Endothelial cell of umbilical vein (primary cell): ENCODE measurements at regions not wholly inside any gene's neighbourhood (a gene's known extent, or its start where the extent isn't known, plus 50 kb on each side); places are given as distances from the start of the nearest gene placed in this dataset.

ENCODE experiments used
- BruUV-seq: library from RNA; stranded (reverse); fragments of 400-500 nt; replicated peaks from 2 replicates; lab custom pipeline; 2021; lab: Mats Ljungman, UMichigan
- CTCF ChIA-PET: fragments of 300-600, 350-600 bp; sonication (Branson Sonifier 250); formaldehyde crosslinking; loops from one replicate; lab custom pipeline; 2021; ENCODE audit warnings: antibody characterized with exemption, inconsistent platforms; lab: Charles Lee
- POLR2A ChIA-PET: fragments of 300-600, 350-600 bp; sonication (Branson Sonifier 250); formaldehyde crosslinking; loops from one replicate; lab custom pipeline; 2021; ENCODE audit warnings: antibody characterized with exemption, inconsistent platforms; lab: Charles Lee
- DNase-seq: peaks from one replicate; pipeline ENCODE4 v3.0.0-alpha.2; 2011; ENCODE audit warnings: low read depth, low spot score
- FAIRE-seq: peaks from 2 replicates; lab custom pipeline; 2011; peaks lifted over from hg19 to GRCh38; lab: Jason Lieb, UNC
- H2AFZ ChIP-seq: 2 replicates; pipeline ENCODE4 v1.6.0; 2012; ENCODE audit warnings: low read depth, low read length, control low read depth, inconsistent platforms
- H3K27ac ChIP-seq: 2 replicates; pipeline ENCODE4 v1.5.1; 2011; ENCODE audit warnings: low read depth, mild to moderate bottlenecking, control low read depth, low read length, moderate library complexity; ENCODE audit not compliant: insufficient read depth
- H3K27me3 ChIP-seq, 2 experiments: 2 replicates each; pipeline versions ENCODE4 v1.6.0 to v1.6.1; 2011; ENCODE audit warnings: low read length in 2 of 2, mixed read lengths in 1 of 2; ENCODE audit not compliant: control insufficient read depth in 2 of 2, insufficient read depth in 2 of 2
- H3K36me3 ChIP-seq, 2 experiments: 2 replicates in 1 of 2; 3 replicates in 1 of 2; pipeline ENCODE4 v1.5.1; 2011; ENCODE audit warnings: low read length in 2 of 2, mild to moderate bottlenecking in 1 of 2, moderate library complexity in 1 of 2; ENCODE audit not compliant: control insufficient read depth in 2 of 2, insufficient read depth in 2 of 2; ENCODE audit errors: extremely low read depth in 1 of 2
- H3K4me1 ChIP-seq: 3 replicates; pipeline ENCODE4 v1.5.1; 2011; ENCODE audit warnings: mild to moderate bottlenecking, low read length; ENCODE audit not compliant: control insufficient read depth, insufficient read depth; ENCODE audit errors: extremely low read depth
- H3K4me2 ChIP-seq: 2 replicates; pipeline ENCODE4 v1.6.1; 2011; ENCODE audit warnings: low read length, control low read depth, mixed read lengths; ENCODE audit not compliant: insufficient read depth
- H3K4me3 ChIP-seq, 3 experiments: fragments of 200-600 bp in 1 of 3; sonication (generic), shearing (Covaris generic) in 1 of 3; replicated peaks in 1 of 3; 2 replicates each; pipeline ENCODE4 v1.5.1; 2011 to 2016; ENCODE audit warnings: control low read depth in 3 of 3, low read length in 3 of 3, mild to moderate bottlenecking in 2 of 3, inconsistent platforms in 1 of 3, low read depth in 1 of 3, moderate library complexity in 1 of 3; ENCODE audit not compliant: insufficient read depth in 1 of 3
- H3K79me2 ChIP-seq: 2 replicates; pipeline ENCODE4 v1.6.0; 2012; ENCODE audit warnings: low read length, inconsistent platforms; ENCODE audit not compliant: control insufficient read depth, insufficient read depth
- H3K9ac ChIP-seq: replicated peaks from 2 replicates; pipeline ENCODE3; 2011; ENCODE audit warnings: low read length, control low read depth; ENCODE audit not compliant: insufficient read depth; ENCODE audit errors: extremely low read depth
- H3K9me1 ChIP-seq: replicated peaks from 3 replicates; pipeline ENCODE4 v1.6.0; 2011; ENCODE audit warnings: mild to moderate bottlenecking, low read length; ENCODE audit not compliant: control insufficient read depth, insufficient read depth; ENCODE audit errors: extremely low read depth
- H3K9me3 ChIP-seq: replicated peaks from 2 replicates; pipeline ENCODE4 v1.5.1; 2012; ENCODE audit warnings: low read length, inconsistent platforms; ENCODE audit not compliant: control insufficient read depth, insufficient read depth
- H4K20me1 ChIP-seq: replicated peaks from 2 replicates; pipeline ENCODE3; 2011; ENCODE audit warnings: mild to moderate bottlenecking, low read length; ENCODE audit not compliant: control insufficient read depth, insufficient read depth; ENCODE audit errors: extremely low read depth
- EZH2 ChIP-seq: IDR thresholded peaks from 2 replicates; pipeline ENCODE4 v1.6.1; 2012; ENCODE audit warnings: borderline replicate concordance, low read depth, mild to moderate bottlenecking, moderate library complexity, low read length, inconsistent platforms; ENCODE audit not compliant: severe bottlenecking
- FOS ChIP-seq: IDR thresholded peaks from 2 replicates; pipeline ENCODE4 v1.6.1; 2011; ENCODE audit warnings: mild to moderate bottlenecking, low read length, moderate library complexity, borderline replicate concordance; ENCODE audit not compliant: insufficient read depth
- JUN ChIP-seq: IDR thresholded peaks from 2 replicates; pipeline ENCODE4 v1.6.1; 2011; ENCODE audit warnings: borderline replicate concordance, low read depth; ENCODE audit not compliant: insufficient read length, insufficient read depth
- MYC ChIP-seq: IDR thresholded peaks from one replicate; pipeline ENCODE4 v1.6.1; 2011; ENCODE audit warnings: mild to moderate bottlenecking, low read depth, low read length
- POLR2A ChIP-seq: IDR thresholded peaks from 2 replicates; pipeline ENCODE4 v1.6.1; 2012; ENCODE audit warnings: low read depth, mild to moderate bottlenecking, control low read depth, low read length
- POLR2AphosphoS5 ChIP-seq: IDR thresholded peaks from 2 replicates; pipeline ENCODE4 v1.6.1; 2012; ENCODE audit warnings: low read depth, mild to moderate bottlenecking, control low read depth, low read length, moderate library complexity; ENCODE audit not compliant: insufficient read depth
- dilution Hi-C: fragments of 300-500 bp; cut with MboI; formaldehyde crosslinking; loops from one replicate; pipeline ENCODE4 v1.15.0; 2019; ENCODE audit warnings: low sequenced_read_pairs; ENCODE audit not compliant: extremely low pct_ligation_motif_present
- intact Hi-C: fragments of 100-400 bp; cut with micrococcal nuclease; formaldehyde crosslinking; loops from one replicate; pipeline ENCODE4 v1.10.0; 2022
- TF ChIP-seq, protein P1 (sequence below), 2 donors: IDR thresholded peaks; 1 replicate in 1 of 2; 2 replicates in 1 of 2; pipeline ENCODE4 v1.5.1; 2011; ENCODE audit warnings: low read length in 2 of 2, mild to moderate bottlenecking in 2 of 2, moderate library complexity in 2 of 2, control low read depth in 1 of 2, inconsistent platforms in 1 of 2, low read depth in 1 of 2; ENCODE audit not compliant: insufficient read depth in 1 of 2; ENCODE audit errors: extremely low read depth in 1 of 2
- TF ChIP-seq, protein P2 (sequence below): IDR thresholded peaks from 2 replicates; pipeline ENCODE4 v1.6.1; 2011; ENCODE audit not compliant: insufficient read depth, insufficient read length

DNA sequence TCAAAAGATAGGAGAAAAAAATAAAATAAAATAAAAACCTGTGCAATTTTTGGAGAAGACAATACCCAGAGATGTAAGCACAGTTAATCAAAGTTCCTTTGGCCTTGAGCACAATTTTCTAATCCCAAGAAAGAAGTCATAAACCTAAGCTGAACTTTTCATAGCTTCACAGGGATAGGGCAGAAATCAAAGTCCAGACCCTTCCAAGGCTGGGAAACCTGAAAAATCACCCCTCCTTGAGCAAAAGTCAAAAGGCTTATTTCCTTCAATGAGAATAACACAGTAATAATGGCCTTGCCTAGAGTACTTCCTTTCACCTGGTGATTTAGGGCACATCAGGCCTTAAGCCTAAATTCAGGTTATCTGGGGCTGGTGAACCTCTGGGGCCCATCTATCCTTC lies 415.0 kb upstream of the BTBD3 start:
- FAIRE-seq, result no peak
- no peaks in the 10 kb centered on the region for H3K27me3 ChIP-seq
- H3K4me3 ChIP-seq, result no peak overlapping the region
- intact Hi-C loops (no loop called here), dilution Hi-C loops (no loop called here)
- no peak for DNase-seq
- ChIA-PET POLR2A (no interaction called here), CTCF (no interaction called here)
- H2AFZ ChIP-seq, result no peak overlapping the region
- no peak overlapping the region for H3K4me2 ChIP-seq
- H3K4me1 ChIP-seq, result no peaks in the 10 kb centered on the region
- H3K9me1 ChIP-seq, result no peaks in the 10 kb centered on the region
- no peaks in the 10 kb centered on the region for H3K9me3 ChIP-seq
- TF ChIP-seq MYC (no peak), POLR2AphosphoS5 (no peak)
- TF ChIP-seq, protein P1, sequence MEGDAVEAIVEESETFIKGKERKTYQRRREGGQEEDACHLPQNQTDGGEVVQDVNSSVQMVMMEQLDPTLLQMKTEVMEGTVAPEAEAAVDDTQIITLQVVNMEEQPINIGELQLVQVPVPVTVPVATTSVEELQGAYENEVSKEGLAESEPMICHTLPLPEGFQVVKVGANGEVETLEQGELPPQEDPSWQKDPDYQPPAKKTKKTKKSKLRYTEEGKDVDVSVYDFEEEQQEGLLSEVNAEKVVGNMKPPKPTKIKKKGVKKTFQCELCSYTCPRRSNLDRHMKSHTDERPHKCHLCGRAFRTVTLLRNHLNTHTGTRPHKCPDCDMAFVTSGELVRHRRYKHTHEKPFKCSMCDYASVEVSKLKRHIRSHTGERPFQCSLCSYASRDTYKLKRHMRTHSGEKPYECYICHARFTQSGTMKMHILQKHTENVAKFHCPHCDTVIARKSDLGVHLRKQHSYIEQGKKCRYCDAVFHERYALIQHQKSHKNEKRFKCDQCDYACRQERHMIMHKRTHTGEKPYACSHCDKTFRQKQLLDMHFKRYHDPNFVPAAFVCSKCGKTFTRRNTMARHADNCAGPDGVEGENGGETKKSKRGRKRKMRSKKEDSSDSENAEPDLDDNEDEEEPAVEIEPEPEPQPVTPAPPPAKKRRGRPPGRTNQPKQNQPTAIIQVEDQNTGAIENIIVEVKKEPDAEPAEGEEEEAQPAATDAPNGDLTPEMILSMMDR (IDR thresholded peaks at IDR 0.05; ENCODE audit: extremely low read depth in 1 of 2, insufficient read depth in 1 of 2, low read depth in 1 of 2, low read length in 2 of 2), result no peak
- TF ChIP-seq, protein P2, sequence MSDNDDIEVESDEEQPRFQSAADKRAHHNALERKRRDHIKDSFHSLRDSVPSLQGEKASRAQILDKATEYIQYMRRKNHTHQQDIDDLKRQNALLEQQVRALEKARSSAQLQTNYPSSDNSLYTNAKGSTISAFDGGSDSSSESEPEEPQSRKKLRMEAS, result no peak
- H3K36me3 ChIP-seq, result no peaks in the 10 kb centered on the region
- BruUV-seq, result no TSS peak
- H3K9ac ChIP-seq, result no peak overlapping the region
- H3K27ac ChIP-seq, result no peak overlapping the region
- H4K20me1 ChIP-seq, result no peaks in the 10 kb centered on the region
- H3K79me2 ChIP-seq, result no peaks in the 10 kb centered on the region

GRCh38 chr20:11509776-11510175 lies 407.9 kb upstream of the BTBD3 start:
- Histone ChIP-seq H3K79me2 (no peaks in the 10 kb centered on the region), H3K9me3 (no peaks in the 10 kb centered on the region), H3K4me2 (no peak overlapping the region), H3K4me3 (no peak overlapping the region), H3K36me3 (no peaks in the 10 kb centered on the region), H3K27me3 (no peaks in the 10 kb centered on the region), H2AFZ (no peak overlapping the region), H3K4me1 (no peaks in the 10 kb centered on the region), H3K9me1 (no peaks in the 10 kb centered on the region), H4K20me1 (no peaks in the 10 kb centered on the region), H3K9ac (no peak overlapping the region), H3K27ac (no peak overlapping the region)
- dilution Hi-C loops (no loop called here), intact Hi-C loops (no loop called here)
- DNase-seq (no peak), FAIRE-seq (no peak)
- TF ChIP-seq, protein P2, result no peak
- TF ChIP-seq JUN, result no peak
- no peak for TF ChIP-seq POLR2AphosphoS5
- TF ChIP-seq, protein P1 (IDR thresholded peaks at IDR 0.05; ENCODE audit: extremely low read depth in 1 of 2, insufficient read depth in 1 of 2, low read depth in 1 of 2, low read length in 2 of 2), result no peak
- no peak for TF ChIP-seq FOS
- no peak for TF ChIP-seq EZH2
- no peak for TF ChIP-seq POLR2A
- no TSS peak for BruUV-seq
- POLR2A ChIA-PET, result no interaction called here
- CTCF ChIA-PET, result interaction anchor here (1.4 kb wide), 1 partner anchor 17 kb away, joined by 3 read pairs; no protein-coding TSS in a partner anchor
